ENCODE measurements at regions not wholly inside any gene's neighbourhood (a gene's known extent, or its start where the extent isn't known, plus 50 kb on each side); places are given as distances from the start of the nearest gene placed in this dataset.

DNA sequence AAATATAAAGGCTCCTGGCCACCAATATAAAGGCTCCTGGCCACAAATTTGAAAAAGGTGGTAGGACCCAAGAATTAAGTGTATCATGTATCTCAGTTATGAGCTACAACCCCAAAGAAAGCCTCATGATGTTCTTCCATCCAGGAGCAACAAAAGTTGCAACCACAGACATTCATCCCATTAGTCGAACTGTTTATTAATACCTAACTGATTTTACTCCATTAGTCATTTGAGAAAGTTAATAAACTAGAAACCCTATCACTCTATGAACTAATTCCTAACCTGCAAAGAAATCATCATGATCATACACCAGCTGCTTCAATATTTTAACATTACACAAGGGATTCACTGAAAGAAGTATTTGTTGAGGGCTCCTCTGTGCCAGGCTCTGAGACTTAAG lies 253.2 kb upstream of the GRIP1 start:
- no peaks in the 10 kb centered on the region for H3K27me3 ChIP-seq (ENCODE audit: insufficient read depth, low read length)
- H2BK12ac ChIP-seq (ENCODE audit: insufficient read length, low read depth, low read length), result no peak overlapping the region
- H4K20me1 ChIP-seq (ENCODE audit: control insufficient read depth, insufficient read depth, insufficient read length), result no peaks in the 10 kb centered on the region
- TF ChIP-seq, protein P1, sequence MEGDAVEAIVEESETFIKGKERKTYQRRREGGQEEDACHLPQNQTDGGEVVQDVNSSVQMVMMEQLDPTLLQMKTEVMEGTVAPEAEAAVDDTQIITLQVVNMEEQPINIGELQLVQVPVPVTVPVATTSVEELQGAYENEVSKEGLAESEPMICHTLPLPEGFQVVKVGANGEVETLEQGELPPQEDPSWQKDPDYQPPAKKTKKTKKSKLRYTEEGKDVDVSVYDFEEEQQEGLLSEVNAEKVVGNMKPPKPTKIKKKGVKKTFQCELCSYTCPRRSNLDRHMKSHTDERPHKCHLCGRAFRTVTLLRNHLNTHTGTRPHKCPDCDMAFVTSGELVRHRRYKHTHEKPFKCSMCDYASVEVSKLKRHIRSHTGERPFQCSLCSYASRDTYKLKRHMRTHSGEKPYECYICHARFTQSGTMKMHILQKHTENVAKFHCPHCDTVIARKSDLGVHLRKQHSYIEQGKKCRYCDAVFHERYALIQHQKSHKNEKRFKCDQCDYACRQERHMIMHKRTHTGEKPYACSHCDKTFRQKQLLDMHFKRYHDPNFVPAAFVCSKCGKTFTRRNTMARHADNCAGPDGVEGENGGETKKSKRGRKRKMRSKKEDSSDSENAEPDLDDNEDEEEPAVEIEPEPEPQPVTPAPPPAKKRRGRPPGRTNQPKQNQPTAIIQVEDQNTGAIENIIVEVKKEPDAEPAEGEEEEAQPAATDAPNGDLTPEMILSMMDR (conservative IDR thresholded peaks at IDR 0.05), result no peak
- H3K79me1 ChIP-seq (ENCODE audit: insufficient read depth, low read depth, low read length, poor library complexity, severe bottlenecking), result no peaks in the 10 kb centered on the region
- H2AFZ ChIP-seq (ENCODE audit: low read length), result no peak overlapping the region
- H3K27ac ChIP-seq (ENCODE audit: insufficient read length, low read depth, low read length), result no peak overlapping the region
- no peaks in the 10 kb centered on the region for H3K4me1 ChIP-seq (ENCODE audit: insufficient read depth, low read length)
- no peak overlapping the region for H2AK5ac ChIP-seq (ENCODE audit: insufficient read length, low read length)
- no peak overlapping the region for H4K8ac ChIP-seq (replicated peaks; ENCODE audit: insufficient read length, low read depth, low read length)
- no peak overlapping the region for H3K9ac ChIP-seq (ENCODE audit: extremely low read depth, insufficient read length, low read length)
- no peak overlapping the region for H3K23ac ChIP-seq (ENCODE audit: insufficient read length, low read depth, low read length)
- no peak overlapping the region for H4K5ac ChIP-seq (ENCODE audit: insufficient read length, low read depth, low read length)
- no peak overlapping the region for H3K4me2 ChIP-seq (ENCODE audit: insufficient read depth, insufficient read length, low read length)
- no CpG with 5 or more reads among the region's 1 CpG for WGBS (ENCODE audit: extremely low coverage, insufficient read length, low lambda C conversion rate)
- no peak overlapping the region for H2BK20ac ChIP-seq (ENCODE audit: low read depth, low read length, poor library complexity, severe bottlenecking)
- H3K4ac ChIP-seq (ENCODE audit: low read depth, low read length), result no peak overlapping the region
- H3K27ac Mint-ChIP-seq, result no peak overlapping the region
- H3K23me2 ChIP-seq (ENCODE audit: insufficient read length, low read depth, low read length, poor library complexity, severe bottlenecking), result no peaks in the 10 kb centered on the region
- H3K27me3 Mint-ChIP-seq (ENCODE audit: low read depth), result no peaks in the 10 kb centered on the region
- H2BK15ac ChIP-seq (ENCODE audit: low read depth, low read length), result no peak overlapping the region
- no peak for DNase-seq
- H3K9me3 ChIP-seq (ENCODE audit: control insufficient read depth, low read depth, low read length), result no peaks in the 10 kb centered on the region
- H3K4me1 Mint-ChIP-seq, result no peaks in the 10 kb centered on the region
- H3K4me3 Mint-ChIP-seq, result no peak overlapping the region
- no peaks in the 10 kb centered on the region for H3K79me2 ChIP-seq (ENCODE audit: insufficient read depth, low read length)
- no peak overlapping the region for H3K56ac ChIP-seq (ENCODE audit: insufficient read length, low read depth, low read length)
- H2BK120ac ChIP-seq (ENCODE audit: low read depth, low read length, poor library complexity, severe bottlenecking), result no peak overlapping the region
- no peaks in the 10 kb centered on the region for H3K36me3 Mint-ChIP-seq (ENCODE audit: insufficient read depth in 1 of 3, low read depth in 3 of 3)
- no peak overlapping the region for H4K91ac ChIP-seq (ENCODE audit: insufficient read length, low read depth, low read length)
- H2BK5ac ChIP-seq (ENCODE audit: insufficient read length, low read length), result no peak overlapping the region
- no peak overlapping the region for H3K14ac ChIP-seq (ENCODE audit: insufficient read depth, low read length)
- no peak overlapping the region for H3K18ac ChIP-seq (ENCODE audit: insufficient read length, low read depth, low read length)
- H3K9me3 Mint-ChIP-seq, result no peaks in the 10 kb centered on the region
- no peak overlapping the region for H3T11ph ChIP-seq (ENCODE audit: low read length)
